ENCODE measurements at regions not wholly inside any gene's neighbourhood (a gene's known extent, or its start where the extent isn't known, plus 50 kb on each side); places are given as distances from the start of the nearest gene placed in this dataset.
A peak's percentile ranks its signal among the peaks of the same experiment; 100 is the strongest.
"Not testable (repeated sequence)": the region's sequence is repeated elsewhere in the genome, so short reads cannot be mapped to it uniquely, and the experiment has no call there.

- no peak for DNase-seq (ENCODE audit: low read depth in 4 of 4, low spot score in 3 of 4)
These were observed 298.6 kb downstream of the SUCLG1 start for GRCh38 chr2:84160453-84160852.

DNA sequence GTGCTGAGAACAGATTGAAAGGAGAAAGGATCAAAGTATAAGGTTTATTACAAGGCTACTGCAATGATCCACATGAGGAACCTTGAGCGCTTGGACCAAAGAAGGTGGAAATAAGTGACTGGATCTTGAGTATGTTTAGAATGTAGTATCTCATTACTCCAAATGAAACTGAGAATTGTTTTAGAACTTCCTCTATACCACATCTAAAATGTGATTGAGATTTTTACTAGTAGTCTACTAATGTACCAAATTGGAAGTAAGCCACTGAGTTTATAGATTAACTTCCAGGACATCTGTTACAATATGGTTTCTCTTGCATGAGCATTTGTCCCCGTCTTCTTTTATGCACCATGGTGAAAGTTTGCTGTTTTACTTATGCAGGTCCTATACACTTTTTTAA, 300.5 kb downstream of the SUCLG1 start:
- no peak for DNase-seq (ENCODE audit: low read depth in 4 of 4, low spot score in 3 of 4)

DNA sequence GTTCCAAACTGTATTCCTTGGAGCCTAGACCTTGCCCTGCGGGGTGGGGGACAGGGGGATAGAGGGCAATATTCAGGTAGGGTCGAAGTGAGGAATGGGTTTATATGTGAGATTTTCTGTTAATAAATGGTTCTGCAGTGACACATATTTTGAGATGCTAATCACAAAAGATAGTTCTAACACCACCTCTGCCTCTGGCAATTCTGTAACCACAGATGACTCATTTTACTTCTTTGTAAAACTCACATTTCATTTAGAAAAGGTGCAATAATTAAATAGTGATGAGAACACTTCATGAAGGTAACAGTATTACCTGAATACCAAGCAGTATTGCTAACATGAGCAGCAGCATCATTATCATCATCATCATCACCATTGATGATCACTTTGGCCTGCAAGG, 306.6 kb downstream of the SUCLG1 start:
- no peak for DNase-seq (ENCODE audit: low read depth in 4 of 4, low spot score in 3 of 4)

DNA sequence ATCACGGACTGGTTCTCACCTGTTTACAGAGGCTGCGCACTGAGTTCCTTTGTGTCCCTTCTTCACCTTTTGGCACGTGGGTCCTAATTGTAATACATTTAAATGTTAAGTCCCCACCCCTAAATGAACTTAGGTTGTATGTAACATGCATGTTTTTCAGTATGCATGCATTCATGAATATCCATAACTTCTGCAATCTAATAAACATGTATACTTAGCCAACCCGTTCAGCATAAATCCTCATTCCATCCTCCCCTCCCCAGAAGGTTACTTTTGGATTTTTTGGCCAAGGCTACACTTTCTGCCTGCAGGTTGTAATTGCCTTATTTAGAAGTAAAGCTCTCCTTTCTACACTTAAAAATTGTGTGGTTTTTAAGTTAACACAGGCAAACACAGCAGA, 314.7 kb downstream of the SUCLG1 start:
- DNase-seq (ENCODE audit: low read depth in 4 of 4, low spot score in 3 of 4) = no peak

GRCh38 chr2:84137034-84137433, 322.0 kb downstream of the SUCLG1 start:
- DNase-seq (ENCODE audit: low read depth in 4 of 4, low spot score in 3 of 4) = no peak

- DNase-seq (ENCODE audit: low read depth in 4 of 4, low spot score in 3 of 4) = no peak
These were observed 326.7 kb downstream of the SUCLG1 start for GRCh38 chr2:84132370-84132769.

DNA sequence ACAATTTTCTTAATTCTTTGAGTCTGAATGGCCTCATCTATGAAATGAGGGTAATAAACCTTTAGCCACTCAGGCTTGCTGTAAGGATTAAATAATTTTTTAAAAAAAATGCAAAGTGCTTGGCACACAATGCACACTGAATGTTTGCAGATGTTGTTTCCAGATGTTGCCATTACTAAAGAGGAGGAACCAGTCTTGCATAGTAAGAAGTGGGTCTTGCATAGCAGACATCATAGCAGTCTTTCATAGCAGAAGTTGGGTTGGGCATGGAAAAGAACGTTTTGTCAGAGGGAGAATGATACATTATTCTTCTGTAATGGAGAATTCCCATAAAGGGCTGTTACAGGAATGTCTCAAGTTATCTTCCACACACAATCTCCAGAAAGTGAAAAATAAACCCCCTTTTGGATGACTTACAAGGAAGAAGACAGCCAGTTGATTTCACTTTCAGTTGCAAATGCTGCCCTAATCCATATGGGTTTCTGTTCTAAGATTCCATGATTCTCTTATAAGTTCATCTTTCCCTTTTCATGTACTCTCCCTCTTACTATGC, 327.7 kb downstream of the SUCLG1 start:
- DNase-seq (ENCODE audit: low read depth in 4 of 4, low spot score in 3 of 4) = no peak

- no peak for DNase-seq (ENCODE audit: low read depth in 4 of 4, low spot score in 3 of 4)
These were observed 330.1 kb downstream of the SUCLG1 start for GRCh38 chr2:84129018-84129417.

DNA sequence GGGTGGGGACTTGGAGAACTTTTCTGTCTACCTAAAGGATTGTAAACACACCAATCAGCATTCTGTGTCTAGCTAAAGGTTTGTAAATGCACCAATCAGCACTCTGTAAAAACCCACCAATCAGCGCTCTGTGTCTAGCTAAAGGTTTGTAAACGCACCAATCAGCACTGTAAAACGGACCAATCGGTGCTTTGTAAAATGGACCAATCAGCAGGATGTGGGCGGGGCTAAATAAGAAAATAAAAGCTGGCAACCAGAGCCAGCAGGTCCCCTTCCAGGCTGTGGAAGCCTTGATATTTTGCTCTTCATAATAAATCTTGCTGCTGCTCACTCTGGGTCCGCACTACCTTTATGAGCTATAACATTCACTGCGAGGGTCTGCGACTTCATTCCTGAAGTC, 331.3 kb downstream of the SUCLG1 start:
- DNase-seq (ENCODE audit: low read depth in 4 of 4, low spot score in 3 of 4) = not testable (repeated sequence)

GRCh38 chr2:84126530-84126929, 332.6 kb downstream of the SUCLG1 start:
- DNase-seq (ENCODE audit: low read depth in 4 of 4, low spot score in 3 of 4) = no peak

DNA sequence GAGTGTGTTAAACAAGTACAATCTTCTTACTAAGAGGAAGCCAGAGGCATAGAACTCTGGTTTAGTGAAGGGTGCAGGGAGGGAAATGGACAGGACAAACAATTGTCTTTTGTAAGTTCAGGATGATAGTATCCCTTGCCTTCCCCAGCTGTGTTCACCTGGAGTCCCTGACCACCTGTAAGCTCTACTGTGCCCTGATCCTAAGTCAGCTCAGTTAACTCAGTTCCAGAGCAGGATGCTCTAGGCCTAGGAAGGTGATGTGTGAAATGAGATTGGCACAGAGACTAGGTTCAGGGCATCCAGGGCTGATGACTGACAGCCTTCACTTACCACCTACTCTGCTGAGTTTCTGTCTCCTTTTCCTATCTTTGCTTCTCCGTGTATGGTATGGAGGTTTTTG, 333.0 kb downstream of the SUCLG1 start:
- no peak for DNase-seq (ENCODE audit: low read depth in 4 of 4, low spot score in 3 of 4)

GRCh38 chr2:84116143-84116542, 342.9 kb downstream of the SUCLG1 start:
- DNase-seq (ENCODE audit: low read depth in 4 of 4, low spot score in 3 of 4) = no peak

DNA sequence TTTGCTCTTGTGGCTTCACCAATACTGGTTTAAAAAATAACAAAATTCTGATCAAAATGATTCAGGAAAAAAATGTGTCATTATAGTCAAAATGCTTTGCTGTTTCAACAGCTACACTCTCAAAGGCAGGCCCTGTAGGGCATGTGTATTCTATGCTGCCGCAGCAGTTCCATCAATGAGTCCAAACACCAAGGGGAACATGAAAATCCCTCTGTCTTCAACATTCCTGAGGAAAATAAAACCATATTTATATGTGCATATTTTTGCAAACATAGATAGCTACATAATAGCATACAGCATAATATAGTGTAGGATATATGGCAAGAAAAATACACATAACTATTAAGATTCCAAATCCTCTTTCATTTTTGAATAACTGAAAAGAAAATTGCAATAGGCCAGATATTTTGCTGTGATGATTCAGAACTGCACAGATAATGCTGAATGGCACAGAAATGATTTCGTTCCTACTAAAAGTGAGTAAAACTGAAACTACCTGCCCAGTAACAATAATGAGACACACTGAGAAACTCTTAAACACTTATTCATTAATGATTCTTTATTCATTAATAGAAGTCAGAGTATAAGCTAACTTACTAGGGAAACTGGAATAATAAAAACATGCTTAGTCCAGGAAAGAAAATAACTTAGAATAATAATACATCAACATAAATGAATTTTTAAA, 343.8 kb downstream of the SUCLG1 start:
- no peak for DNase-seq (ENCODE audit: low read depth in 4 of 4, low spot score in 3 of 4)

DNA sequence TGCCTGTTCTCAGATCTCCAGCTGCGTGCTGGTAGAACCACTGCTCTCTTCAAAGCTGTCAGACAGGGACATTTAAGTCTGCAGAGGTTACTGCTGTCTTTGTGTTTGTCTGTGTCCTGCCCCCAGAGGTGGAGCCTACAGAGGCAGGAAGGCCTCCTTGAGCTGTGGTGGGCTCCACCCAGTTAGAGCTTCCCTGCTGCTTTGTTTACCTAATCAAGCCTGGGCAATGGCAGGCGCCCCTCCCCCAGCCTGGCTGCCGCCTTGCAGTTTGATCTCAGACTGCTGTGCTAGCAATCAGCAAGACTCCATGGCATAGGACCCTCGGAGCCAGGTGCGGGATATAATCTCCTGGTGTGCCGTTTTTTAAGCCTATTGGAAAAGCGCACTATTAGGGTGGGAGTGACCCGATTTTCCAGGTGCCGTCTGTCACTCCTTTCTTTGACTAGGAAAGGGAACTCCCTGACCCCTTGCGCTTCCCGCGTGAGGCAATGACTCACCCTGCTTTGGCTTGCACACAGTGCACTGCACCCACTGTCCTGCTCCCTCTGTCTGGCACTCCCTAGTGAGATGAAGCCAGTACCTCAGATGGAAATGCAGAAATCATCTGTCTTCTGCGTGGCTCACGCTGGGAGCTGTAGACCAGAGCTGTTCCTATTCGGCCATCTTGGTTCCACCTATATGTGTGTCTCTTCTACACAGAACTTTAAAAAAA, 355.1 kb downstream of the SUCLG1 start:
- not testable (repeated sequence) for DNase-seq (ENCODE audit: low read depth in 4 of 4, low spot score in 3 of 4)

GRCh38 chr2:84102274-84102673, 356.8 kb downstream of the SUCLG1 start:
- no peak for DNase-seq (ENCODE audit: low read depth in 4 of 4, low spot score in 3 of 4)

DNA sequence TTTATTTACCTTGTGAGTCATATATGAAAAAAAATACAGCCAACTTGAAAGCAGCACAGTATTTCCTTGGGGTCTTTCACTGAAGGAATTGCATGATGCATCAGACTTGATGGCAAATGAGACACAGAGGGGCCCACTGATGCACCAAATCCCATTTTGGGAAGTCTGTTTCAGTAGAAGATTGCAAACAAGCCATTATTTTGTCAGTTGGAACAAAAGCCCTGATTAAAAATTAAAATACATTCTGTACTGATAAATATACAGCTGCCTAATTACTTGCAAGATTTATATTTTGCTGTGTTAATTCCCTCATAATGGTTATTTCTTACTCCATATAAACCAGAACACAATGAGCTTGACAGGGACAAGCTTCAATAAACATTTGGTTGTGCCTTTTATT, 370.4 kb downstream of the SUCLG1 start:
- DNase-seq (ENCODE audit: low read depth in 4 of 4, low spot score in 3 of 4) = no peak

DNA sequence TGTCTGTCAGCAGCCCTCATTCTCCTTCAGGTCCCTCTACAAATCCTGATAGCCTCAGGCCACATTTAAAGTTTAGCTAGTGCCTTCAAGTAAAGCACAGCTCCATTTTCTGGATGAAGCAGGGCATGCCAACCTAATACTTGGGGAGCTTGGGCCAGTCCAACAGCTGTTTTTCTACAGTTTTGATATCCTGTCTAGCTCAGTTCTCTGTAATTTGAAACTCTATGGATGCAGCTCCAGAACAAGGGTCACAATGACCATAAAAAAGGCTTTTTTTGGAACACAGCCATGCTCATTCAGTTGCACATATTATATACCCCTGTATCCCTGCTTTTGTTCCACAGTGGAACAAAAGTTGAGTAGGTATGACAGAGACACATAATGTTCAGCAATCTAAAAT, 373.5 kb downstream of the SUCLG1 start:
- peak in 2 of 4 donors; percentile 8 to 16 for DNase-seq (ENCODE audit: low read depth in 4 of 4, low spot score in 3 of 4)

GRCh38 chr2:84084856-84085255, 374.2 kb downstream of the SUCLG1 start:
- no peak for DNase-seq (ENCODE audit: low read depth in 4 of 4, low spot score in 3 of 4)

GRCh38 chr2:84083984-84084383, 375.1 kb downstream of the SUCLG1 start:
- DNase-seq (ENCODE audit: low read depth in 4 of 4, low spot score in 3 of 4) = no peak

DNA sequence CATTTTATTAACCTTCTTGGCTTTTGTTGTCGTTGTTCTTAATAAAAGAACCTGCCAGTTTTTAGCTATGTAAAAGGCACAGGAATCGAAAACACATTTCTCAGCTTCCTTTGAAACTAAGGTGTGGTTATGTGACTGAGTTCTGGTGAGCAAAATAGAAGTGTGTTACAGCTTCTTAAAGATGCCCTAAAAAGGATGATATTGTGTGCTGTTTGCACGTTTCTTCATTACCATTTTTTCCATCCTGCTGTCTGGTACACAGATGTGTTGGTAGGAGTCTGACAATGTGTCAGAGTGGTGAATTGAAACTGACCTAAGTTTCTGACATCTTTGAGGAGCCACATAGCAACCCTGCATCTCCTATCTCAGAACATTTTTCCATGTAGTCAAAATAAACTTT, 380.6 kb downstream of the SUCLG1 start:
- no peak for DNase-seq (ENCODE audit: low read depth in 4 of 4, low spot score in 3 of 4)

GRCh38 chr2:84077496-84077895, 381.6 kb downstream of the SUCLG1 start:
- no peak for DNase-seq (ENCODE audit: low read depth in 4 of 4, low spot score in 3 of 4)

GRCh38 chr2:84071050-84071449, 388.0 kb downstream of the SUCLG1 start:
- DNase-seq (ENCODE audit: low read depth in 4 of 4, low spot score in 3 of 4) = no peak

Data from right renal pelvis (tissue), 4 donors.